Mucosa of descending colon (tissue), 3 donors: ENCODE measurements at regions not wholly inside any gene's neighbourhood (a gene's known extent, or its start where the extent isn't known, plus 50 kb on each side); places are given as distances from the start of the nearest gene placed in this dataset.

Experiments used
- ATAC-seq: fragments of 200-7000 bp; cut with Tn5 transposase; one replicate; pipeline ENCODE4 v1.9.1; 2020; ENCODE audit warnings: mild to moderate bottlenecking, moderate library complexity
- DNase-seq, 3 donors: peaks; one replicate each; pipeline ENCODE4 v3.0.0-alpha.2; 2020
- H3K36me3 ChIP-seq: fragments of 200-600 bp; one replicate; pipeline ENCODE4 v1.8.0; 2021; ENCODE audit warnings: low read depth, mild to moderate bottlenecking
- H3K4me1 ChIP-seq: fragments of 200-600 bp; one replicate; pipeline ENCODE4 v1.8.0; 2021; ENCODE audit warnings: low read depth, mild to moderate bottlenecking
- H3K4me3 ChIP-seq: fragments of 200-600 bp; one replicate; pipeline ENCODE4 v1.8.0; 2021; ENCODE audit warnings: mild to moderate bottlenecking
- H3K9me3 ChIP-seq: fragments of 200-600 bp; one replicate; pipeline ENCODE4 v1.8.0; 2021; ENCODE audit warnings: mild to moderate bottlenecking
- intact Hi-C, 2 donors: fragments of 100-400 bp; cut with DNase I in 1 of 2; cut with micrococcal nuclease in 1 of 2; formaldehyde crosslinking; loops; one replicate each; pipeline versions ENCODE4 v1.11.0 to v1.11.1; 2022; cut with DNase I, micrococcal nuclease
- TF ChIP-seq, protein P1 (sequence below): fragments of 200-600 bp; IDR thresholded peaks from one replicate; pipeline ENCODE4 v1.8.0; 2022; ENCODE audit warnings: antibody characterized with exemption, mild to moderate bottlenecking
- donor health status: DM: no; HTN: no; CAD: no; lungs with moderate emphysema.
- donor health status: DM: no; HTN: no; CAD: no.
- donor health status: DM: no; HTN: yes; CAD: no.

DNA sequence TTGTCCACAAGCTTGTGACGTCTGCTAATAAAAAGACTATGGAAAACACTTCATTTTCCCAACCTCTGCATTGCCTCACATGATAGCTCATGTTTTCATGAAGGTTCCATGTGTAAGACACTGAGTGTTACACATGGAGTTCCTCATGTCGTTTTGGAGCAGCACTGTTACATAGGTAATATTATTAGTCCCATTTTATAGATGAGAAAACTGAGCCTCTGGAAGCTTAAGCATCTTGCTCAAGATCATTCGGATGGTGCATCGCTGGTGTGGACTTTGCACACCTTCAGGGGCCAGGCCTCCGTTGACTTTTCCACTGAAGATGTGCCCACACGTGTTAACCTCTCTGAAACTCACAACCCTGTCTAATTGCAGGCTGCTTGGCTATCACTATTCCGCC, 743.4 kb downstream of the UQCRFS1 start:
- Histone ChIP-seq H3K4me3 (no peak overlapping the region), H3K36me3 (no peaks in the 10 kb centered on the region), H3K9me3 (no peaks in the 10 kb centered on the region), H3K4me1 (peaks cover 13% of the 10 kb centered on the region)
- DNase-seq: no peak
- ATAC-seq: no peak
- intact Hi-C loops: loop anchor here in 1 of 2 donors (5.0 kb wide), 1 partner anchor 238 kb away; no protein-coding TSS in a partner anchor
- TF ChIP-seq, protein P1, sequence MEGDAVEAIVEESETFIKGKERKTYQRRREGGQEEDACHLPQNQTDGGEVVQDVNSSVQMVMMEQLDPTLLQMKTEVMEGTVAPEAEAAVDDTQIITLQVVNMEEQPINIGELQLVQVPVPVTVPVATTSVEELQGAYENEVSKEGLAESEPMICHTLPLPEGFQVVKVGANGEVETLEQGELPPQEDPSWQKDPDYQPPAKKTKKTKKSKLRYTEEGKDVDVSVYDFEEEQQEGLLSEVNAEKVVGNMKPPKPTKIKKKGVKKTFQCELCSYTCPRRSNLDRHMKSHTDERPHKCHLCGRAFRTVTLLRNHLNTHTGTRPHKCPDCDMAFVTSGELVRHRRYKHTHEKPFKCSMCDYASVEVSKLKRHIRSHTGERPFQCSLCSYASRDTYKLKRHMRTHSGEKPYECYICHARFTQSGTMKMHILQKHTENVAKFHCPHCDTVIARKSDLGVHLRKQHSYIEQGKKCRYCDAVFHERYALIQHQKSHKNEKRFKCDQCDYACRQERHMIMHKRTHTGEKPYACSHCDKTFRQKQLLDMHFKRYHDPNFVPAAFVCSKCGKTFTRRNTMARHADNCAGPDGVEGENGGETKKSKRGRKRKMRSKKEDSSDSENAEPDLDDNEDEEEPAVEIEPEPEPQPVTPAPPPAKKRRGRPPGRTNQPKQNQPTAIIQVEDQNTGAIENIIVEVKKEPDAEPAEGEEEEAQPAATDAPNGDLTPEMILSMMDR: no peak

DNA sequence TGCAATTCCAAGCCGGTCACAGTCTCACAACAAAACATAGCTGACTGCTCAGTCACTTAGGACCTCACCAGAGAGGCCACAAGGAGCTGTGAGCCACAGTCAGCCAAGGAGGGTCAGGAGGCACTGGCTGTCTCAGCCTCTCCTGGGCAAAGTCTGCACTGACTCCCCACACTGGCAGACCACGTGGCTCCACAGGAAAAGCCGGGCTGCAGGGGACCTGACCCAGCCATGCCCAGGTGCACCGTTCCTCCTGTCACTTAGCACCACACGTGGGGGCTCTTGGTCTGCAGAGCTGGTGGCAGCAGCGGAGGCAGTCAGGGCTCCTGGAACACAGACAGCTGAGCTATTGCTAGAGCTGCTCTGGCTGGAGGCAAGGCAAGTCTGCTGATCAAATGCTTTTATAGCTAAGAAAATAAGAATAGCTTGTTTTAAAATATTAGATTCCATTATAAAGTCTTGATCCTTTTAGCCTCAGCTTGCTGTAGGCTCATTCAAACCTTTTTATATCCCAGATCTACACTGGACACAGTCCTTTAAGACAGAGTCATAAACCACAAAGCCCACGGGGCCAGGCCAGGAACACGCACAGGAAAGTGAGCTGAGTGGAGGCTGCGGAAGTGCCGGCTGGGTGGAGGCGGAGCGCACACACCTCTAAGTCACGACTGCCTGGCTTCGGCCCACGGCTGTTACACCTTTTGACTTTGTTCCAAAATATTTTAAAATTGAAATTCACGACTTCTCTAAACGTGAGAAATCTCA, 744.1 kb downstream of the UQCRFS1 start:
- DNase-seq: peak; percentile 75 to 85 (median 79)
- ATAC-seq: peak; percentile 95
- no peaks in the 10 kb centered on the region for H3K9me3 ChIP-seq
- TF ChIP-seq, protein P1: no peak
- H3K4me3 ChIP-seq: no peak overlapping the region
- intact Hi-C loops: loop anchor here in 1 of 2 donors (5.0 kb wide), 1 partner anchor 238 kb away; no protein-coding TSS in a partner anchor
- H3K4me1 ChIP-seq: peaks cover 13% of the 10 kb centered on the region
- H3K36me3 ChIP-seq: no peaks in the 10 kb centered on the region

DNA sequence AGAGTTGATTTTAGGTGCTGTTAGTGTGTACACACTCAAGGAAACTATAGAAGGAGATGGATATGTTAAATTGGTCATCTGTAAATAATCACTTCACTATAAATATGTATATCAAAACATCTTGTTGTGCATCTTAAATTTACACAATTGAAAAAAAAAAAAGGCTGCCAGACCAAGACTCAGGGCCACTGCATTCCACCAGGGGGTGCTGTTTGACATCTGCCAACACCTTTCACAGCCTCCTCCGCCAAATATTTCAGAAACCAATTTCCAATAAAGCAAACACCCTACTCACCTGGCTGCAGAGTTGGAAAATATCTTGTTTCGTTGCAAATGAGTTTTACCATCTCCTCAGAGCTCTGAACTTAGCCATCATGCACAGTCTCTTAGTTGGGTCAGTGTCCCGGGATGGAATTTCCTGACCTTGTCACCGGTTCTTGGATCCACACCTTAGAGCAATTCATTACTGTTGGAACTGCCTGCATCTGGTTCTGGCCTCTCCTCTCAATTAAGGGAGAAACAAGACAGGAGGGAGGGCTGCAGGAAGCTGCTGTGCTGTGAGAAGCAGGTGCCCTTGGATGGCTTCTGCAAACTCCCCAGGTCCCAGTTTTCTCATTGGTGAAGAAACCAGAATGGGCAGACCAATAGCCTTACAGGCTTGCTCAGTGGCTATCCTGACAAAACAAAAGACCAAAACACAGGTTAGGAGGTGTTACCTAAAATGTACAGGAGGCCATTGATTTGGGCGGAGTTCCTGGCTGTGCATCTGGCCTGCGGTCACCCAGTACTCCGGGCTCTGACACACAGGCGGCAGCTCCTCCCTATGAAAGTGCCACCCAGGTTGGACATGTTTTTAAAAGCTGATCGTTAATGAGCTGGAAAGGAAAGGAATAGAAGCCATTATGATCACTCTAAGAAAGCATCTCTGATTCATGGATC, 746.6 kb downstream of the UQCRFS1 start:
- intact Hi-C loops: loop anchor here (2.0 to 5.0 kb wide), 2 partner anchors 166 to 241 kb away; no protein-coding TSS in a partner anchor
- TF ChIP-seq, protein P1: peak; percentile 71
- DNase-seq: peak in 2 of 3 donors; percentile 79 to 95

DNA sequence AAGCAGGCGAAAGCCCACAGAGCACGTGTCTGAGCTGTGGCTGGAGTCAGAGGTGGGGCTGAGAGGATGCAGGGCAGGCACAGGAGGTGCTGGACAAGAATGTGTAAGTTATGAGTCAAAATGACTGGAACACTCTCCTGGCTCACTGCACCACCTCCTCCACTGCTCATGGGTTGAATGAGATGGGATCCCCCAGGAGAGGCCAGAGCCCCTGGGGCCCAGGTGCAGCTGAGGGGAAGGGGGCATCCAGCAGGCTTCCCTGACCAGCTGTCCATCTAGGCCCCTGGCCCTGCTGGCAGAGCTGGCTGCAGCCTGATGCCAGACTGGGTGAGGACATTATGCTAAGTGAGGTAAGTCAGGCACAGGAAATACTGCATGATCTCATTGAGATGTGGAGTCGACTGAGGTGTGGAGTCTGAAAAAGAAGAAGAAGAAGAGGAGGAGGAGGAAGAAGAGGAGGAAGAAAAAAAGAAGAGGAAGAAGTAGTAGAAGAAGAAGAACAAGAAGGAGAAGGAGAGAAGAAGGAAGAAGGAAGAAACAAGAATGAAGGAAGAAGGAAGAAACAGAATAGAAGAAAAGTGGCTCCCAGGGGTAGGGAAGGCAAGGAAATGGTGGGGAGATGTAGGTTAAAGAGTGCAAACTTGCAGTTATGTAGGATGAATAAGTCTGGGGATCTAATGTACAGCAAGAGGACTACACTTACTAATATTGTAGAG, 747.4 kb downstream of the UQCRFS1 start:
- Histone ChIP-seq H3K4me1 (peaks cover 13% of the 10 kb centered on the region), H3K4me3 (no peak overlapping the region), H3K9me3 (no peaks in the 10 kb centered on the region), H3K36me3 (no peaks in the 10 kb centered on the region)
- DNase-seq (no peak), ATAC-seq (no peak)
- intact Hi-C loops: loop anchor here (2.0 to 5.0 kb wide), 2 partner anchors 167 to 242 kb away; no protein-coding TSS in a partner anchor
- TF ChIP-seq, protein P1: no peak

More for the DNA sequence above, 746.6 kb downstream of the UQCRFS1 start:
- Histone ChIP-seq H3K9me3 (no peaks in the 10 kb centered on the region), H3K36me3 (no peaks in the 10 kb centered on the region), H3K4me3 (no peak overlapping the region), H3K4me1 (peaks cover 13% of the 10 kb centered on the region)
- ATAC-seq: peak; percentile 47

DNA sequence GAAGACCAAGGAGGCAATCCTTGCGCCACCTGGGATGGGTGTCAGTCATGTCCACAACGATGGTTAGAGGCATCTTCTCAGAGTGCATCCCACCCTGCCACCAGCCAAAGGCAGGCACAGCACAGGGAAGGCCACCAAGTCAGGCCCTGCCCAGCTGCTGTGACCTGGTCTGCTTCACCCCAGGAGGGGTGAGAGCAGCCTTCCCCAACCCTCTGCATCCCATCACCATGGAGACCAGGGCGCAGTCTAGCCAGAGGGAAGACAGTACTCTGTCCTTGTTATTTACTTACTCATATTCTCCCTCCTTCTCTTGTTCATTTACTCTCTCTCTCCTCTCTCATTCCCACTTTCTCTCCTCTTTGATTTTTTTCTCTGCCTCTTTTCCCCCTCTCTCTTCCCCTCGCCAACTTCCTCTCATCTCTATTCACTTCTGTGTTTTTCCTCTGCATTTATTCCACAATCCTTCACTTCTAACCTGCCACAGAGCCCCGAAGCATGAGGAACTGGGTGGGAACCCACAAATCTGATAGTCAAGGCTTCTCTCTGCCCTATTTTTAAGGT, 749.4 kb downstream of the UQCRFS1 start:
- H3K4me1 ChIP-seq: peaks cover 9% of the 10 kb centered on the region
- no peaks in the 10 kb centered on the region for H3K36me3 ChIP-seq
- TF ChIP-seq, protein P1: no peak
- no peak overlapping the region for H3K4me3 ChIP-seq
- no peak for ATAC-seq
- no peaks in the 10 kb centered on the region for H3K9me3 ChIP-seq
- intact Hi-C loops: no loop called here
- no peak for DNase-seq
